ENCODE measurements at regions not wholly inside any gene's neighbourhood (a gene's known extent, or its start where the extent isn't known, plus 50 kb on each side); places are given as distances from the start of the nearest gene placed in this dataset.
"Not testable (repeated sequence)": the region's sequence is repeated elsewhere in the genome, so short reads cannot be mapped to it uniquely, and the experiment has no call there.

- DNase-seq; H3K4me1 ChIP-seq; H3K27ac ChIP-seq; intact Hi-C loops (cut with DNase I; ENCODE audit: low total_unique reads); H3K36me3 ChIP-seq; H3K27me3 ChIP-seq; H3K9me3 ChIP-seq; H3K4me3 ChIP-seq: not testable (repeated sequence)
These were observed 382.6 kb upstream of the TGIF2LX start for GRCh38 chrX:89539150-89539549.

- H3K4me1 ChIP-seq; H3K4me3 ChIP-seq; H3K27ac ChIP-seq; intact Hi-C loops (cut with DNase I; ENCODE audit: low total_unique reads); DNase-seq; H3K27me3 ChIP-seq; H3K36me3 ChIP-seq; H3K9me3 ChIP-seq: not testable (repeated sequence)
These were observed 364.6 kb upstream of the TGIF2LX start for GRCh38 chrX:89557146-89557545.

GRCh38 chrX:89562079-89562478, 359.6 kb upstream of the TGIF2LX start:
- H3K4me3 ChIP-seq; H3K4me1 ChIP-seq; intact Hi-C loops (cut with DNase I; ENCODE audit: low total_unique reads); H3K27ac ChIP-seq; H3K27me3 ChIP-seq; H3K36me3 ChIP-seq; DNase-seq; H3K9me3 ChIP-seq: not testable (repeated sequence)

GRCh38 chrX:89563107-89563506, 358.6 kb upstream of the TGIF2LX start:
- DNase-seq; intact Hi-C loops (cut with DNase I; ENCODE audit: low total_unique reads); H3K4me1 ChIP-seq; H3K4me3 ChIP-seq; H3K9me3 ChIP-seq; H3K36me3 ChIP-seq; H3K27me3 ChIP-seq; H3K27ac ChIP-seq: not testable (repeated sequence)

GRCh38 chrX:89567787-89568186, 353.9 kb upstream of the TGIF2LX start:
- intact Hi-C loops (cut with DNase I; ENCODE audit: low total_unique reads); H3K27me3 ChIP-seq; DNase-seq; H3K36me3 ChIP-seq; H3K4me1 ChIP-seq; H3K9me3 ChIP-seq; H3K27ac ChIP-seq; H3K4me3 ChIP-seq: not testable (repeated sequence)

- H3K4me3 ChIP-seq; H3K27ac ChIP-seq; H3K27me3 ChIP-seq; H3K36me3 ChIP-seq; H3K4me1 ChIP-seq; H3K9me3 ChIP-seq; DNase-seq; intact Hi-C loops (cut with DNase I; ENCODE audit: low total_unique reads): not testable (repeated sequence)
These were observed 339.8 kb upstream of the TGIF2LX start for GRCh38 chrX:89581868-89582267.

- DNase-seq; H3K27me3 ChIP-seq; intact Hi-C loops (cut with DNase I; ENCODE audit: low total_unique reads); H3K36me3 ChIP-seq; H3K4me1 ChIP-seq; H3K4me3 ChIP-seq; H3K27ac ChIP-seq; H3K9me3 ChIP-seq: not testable (repeated sequence)
These were observed 289.9 kb upstream of the TGIF2LX start for GRCh38 chrX:89631858-89632257.

- intact Hi-C loops (cut with DNase I; ENCODE audit: low total_unique reads); H3K4me1 ChIP-seq: not testable (repeated sequence)
These were observed 285.8 kb upstream of the TGIF2LX start for GRCh38 chrX:89635887-89636286.

GRCh38 chrX:89658662-89659061, 263.0 kb upstream of the TGIF2LX start:
- H3K27ac ChIP-seq; H3K9me3 ChIP-seq; intact Hi-C loops (cut with DNase I; ENCODE audit: low total_unique reads); H3K27me3 ChIP-seq; DNase-seq; H3K4me1 ChIP-seq; H3K36me3 ChIP-seq; H3K4me3 ChIP-seq: not testable (repeated sequence)

More at GRCh38 chrX:89635887-89636286, 285.8 kb upstream of the TGIF2LX start:
- not testable (repeated sequence) for H3K27ac ChIP-seq, H3K27me3 ChIP-seq, H3K9me3 ChIP-seq, H3K4me3 ChIP-seq, DNase-seq, H3K36me3 ChIP-seq

GRCh38 chrX:89706481-89706880, 215.2 kb upstream of the TGIF2LX start:
- H3K27me3 ChIP-seq; H3K9me3 ChIP-seq; H3K4me1 ChIP-seq; DNase-seq; H3K27ac ChIP-seq; H3K4me3 ChIP-seq; intact Hi-C loops (cut with DNase I; ENCODE audit: low total_unique reads); H3K36me3 ChIP-seq: not testable (repeated sequence)

- H3K9me3 ChIP-seq; H3K36me3 ChIP-seq; H3K4me1 ChIP-seq; DNase-seq; H3K27ac ChIP-seq; H3K27me3 ChIP-seq; H3K4me3 ChIP-seq; intact Hi-C loops (cut with DNase I; ENCODE audit: low total_unique reads): not testable (repeated sequence)
These were observed 214.3 kb upstream of the TGIF2LX start for GRCh38 chrX:89707363-89707927.

GRCh38 chrX:89734367-89734766, 187.3 kb upstream of the TGIF2LX start:
- H3K36me3 ChIP-seq; H3K9me3 ChIP-seq; H3K27me3 ChIP-seq; H3K27ac ChIP-seq; DNase-seq; intact Hi-C loops (cut with DNase I; ENCODE audit: low total_unique reads); H3K4me3 ChIP-seq; H3K4me1 ChIP-seq: not testable (repeated sequence)

GRCh38 chrX:89756466-89756865, 165.2 kb upstream of the TGIF2LX start:
- DNase-seq; H3K9me3 ChIP-seq; H3K4me3 ChIP-seq; H3K27me3 ChIP-seq; H3K4me1 ChIP-seq; H3K27ac ChIP-seq; intact Hi-C loops (cut with DNase I; ENCODE audit: low total_unique reads); H3K36me3 ChIP-seq: not testable (repeated sequence)
